Esophagus squamous epithelium (tissue), 4 donors: ENCODE measurements at regions not wholly inside any gene's neighbourhood (a gene's known extent, or its start where the extent isn't known, plus 50 kb on each side); places are given as distances from the start of the nearest gene placed in this dataset.

Source experiments
- POLR2A ChIP-seq, 4 donors: fragments of 450-650 bp; IDR thresholded peaks; one replicate each; pipeline ENCODE4 v1.6.1; 2017; ENCODE audit warnings: antibody characterized with exemption in 4 of 4, mild to moderate bottlenecking in 4 of 4, moderate library complexity in 3 of 4
- TF ChIP-seq, protein P1 (sequence below), 6 experiments: fragments of 450-650 bp in 4 of 6; fragments of 200-600 bp in 2 of 6; sonication (generic) in 2 of 6; IDR thresholded peaks; one replicate each; pipeline ENCODE4 v1.5.1; 2016 to 2019; ENCODE audit warnings: antibody characterized with exemption in 6 of 6, mild to moderate bottlenecking in 4 of 6, moderate library complexity in 4 of 6

DNA sequence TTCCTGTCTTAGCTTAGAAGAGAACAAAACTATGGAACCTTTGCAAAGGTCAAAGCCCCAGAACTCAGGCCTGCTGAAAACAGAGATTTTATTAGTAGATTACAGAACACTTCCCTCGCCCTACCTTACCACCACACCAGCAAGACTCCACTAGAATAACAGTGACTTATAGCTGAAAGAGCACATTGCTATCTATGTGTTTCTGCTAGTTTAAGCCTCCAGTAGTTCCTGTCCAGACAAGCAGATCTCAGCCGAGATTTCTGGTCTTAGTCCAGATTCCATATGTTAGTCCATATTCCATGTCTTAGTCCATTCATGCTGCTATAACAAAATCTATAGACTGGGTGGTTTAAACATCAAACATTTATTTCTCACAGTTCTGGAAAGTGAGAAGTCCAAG lies 412.3 kb upstream of the ID4 start:
- TF ChIP-seq, protein P1, sequence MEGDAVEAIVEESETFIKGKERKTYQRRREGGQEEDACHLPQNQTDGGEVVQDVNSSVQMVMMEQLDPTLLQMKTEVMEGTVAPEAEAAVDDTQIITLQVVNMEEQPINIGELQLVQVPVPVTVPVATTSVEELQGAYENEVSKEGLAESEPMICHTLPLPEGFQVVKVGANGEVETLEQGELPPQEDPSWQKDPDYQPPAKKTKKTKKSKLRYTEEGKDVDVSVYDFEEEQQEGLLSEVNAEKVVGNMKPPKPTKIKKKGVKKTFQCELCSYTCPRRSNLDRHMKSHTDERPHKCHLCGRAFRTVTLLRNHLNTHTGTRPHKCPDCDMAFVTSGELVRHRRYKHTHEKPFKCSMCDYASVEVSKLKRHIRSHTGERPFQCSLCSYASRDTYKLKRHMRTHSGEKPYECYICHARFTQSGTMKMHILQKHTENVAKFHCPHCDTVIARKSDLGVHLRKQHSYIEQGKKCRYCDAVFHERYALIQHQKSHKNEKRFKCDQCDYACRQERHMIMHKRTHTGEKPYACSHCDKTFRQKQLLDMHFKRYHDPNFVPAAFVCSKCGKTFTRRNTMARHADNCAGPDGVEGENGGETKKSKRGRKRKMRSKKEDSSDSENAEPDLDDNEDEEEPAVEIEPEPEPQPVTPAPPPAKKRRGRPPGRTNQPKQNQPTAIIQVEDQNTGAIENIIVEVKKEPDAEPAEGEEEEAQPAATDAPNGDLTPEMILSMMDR (IDR thresholded peaks at IDR 0.05): no peak
- TF ChIP-seq POLR2A (IDR thresholded peaks at IDR 0.05): no peak
